ENCODE measurements at regions not wholly inside any gene's neighbourhood (a gene's known extent, or its start where the extent isn't known, plus 50 kb on each side); places are given as distances from the start of the nearest gene placed in this dataset.

DNA sequence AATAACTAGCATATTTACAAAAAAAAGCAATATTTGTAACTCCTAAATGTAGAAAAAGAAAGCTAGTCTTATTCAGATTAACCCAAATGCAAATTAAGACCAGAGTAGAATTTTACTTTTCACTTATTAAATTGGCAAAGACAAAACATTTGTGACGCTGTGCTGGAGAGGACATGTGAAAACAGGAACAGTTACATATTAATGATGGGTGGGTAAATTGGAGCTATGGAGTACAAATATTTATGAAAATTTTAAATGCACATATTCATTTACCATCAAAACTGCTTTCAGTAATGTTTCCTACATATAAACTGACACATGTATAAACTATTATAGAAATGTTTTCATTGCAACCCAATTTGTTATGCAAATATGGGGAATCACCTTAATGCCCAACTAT is 278.9 kb upstream of the POU1F1 start:
- TF ChIP-seq, protein P1, sequence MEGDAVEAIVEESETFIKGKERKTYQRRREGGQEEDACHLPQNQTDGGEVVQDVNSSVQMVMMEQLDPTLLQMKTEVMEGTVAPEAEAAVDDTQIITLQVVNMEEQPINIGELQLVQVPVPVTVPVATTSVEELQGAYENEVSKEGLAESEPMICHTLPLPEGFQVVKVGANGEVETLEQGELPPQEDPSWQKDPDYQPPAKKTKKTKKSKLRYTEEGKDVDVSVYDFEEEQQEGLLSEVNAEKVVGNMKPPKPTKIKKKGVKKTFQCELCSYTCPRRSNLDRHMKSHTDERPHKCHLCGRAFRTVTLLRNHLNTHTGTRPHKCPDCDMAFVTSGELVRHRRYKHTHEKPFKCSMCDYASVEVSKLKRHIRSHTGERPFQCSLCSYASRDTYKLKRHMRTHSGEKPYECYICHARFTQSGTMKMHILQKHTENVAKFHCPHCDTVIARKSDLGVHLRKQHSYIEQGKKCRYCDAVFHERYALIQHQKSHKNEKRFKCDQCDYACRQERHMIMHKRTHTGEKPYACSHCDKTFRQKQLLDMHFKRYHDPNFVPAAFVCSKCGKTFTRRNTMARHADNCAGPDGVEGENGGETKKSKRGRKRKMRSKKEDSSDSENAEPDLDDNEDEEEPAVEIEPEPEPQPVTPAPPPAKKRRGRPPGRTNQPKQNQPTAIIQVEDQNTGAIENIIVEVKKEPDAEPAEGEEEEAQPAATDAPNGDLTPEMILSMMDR (IDR thresholded peaks at IDR 0.05; ENCODE audit: unreplicated experiment), result no peak
- no peaks in the 10 kb centered on the region for H3K27me3 Mint-ChIP-seq (ENCODE audit: unreplicated experiment)
- no peaks in the 10 kb centered on the region for H3K4me1 Mint-ChIP-seq (ENCODE audit: low read depth, unreplicated experiment)
- intact Hi-C loops (cut with micrococcal nuclease; ENCODE audit: unreplicated experiment), result no loop called here
- H3K9me3 Mint-ChIP-seq (ENCODE audit: low read depth, unreplicated experiment), result no peaks in the 10 kb centered on the region
- H3K4me3 Mint-ChIP-seq (ENCODE audit: low read depth, unreplicated experiment), result no peak overlapping the region
- no peak overlapping the region for H3K27ac Mint-ChIP-seq (ENCODE audit: unreplicated experiment)
- BruUV-seq (replicated peaks), result no TSS peak
- no peaks in the 10 kb centered on the region for H3K36me3 Mint-ChIP-seq (ENCODE audit: insufficient read depth, unreplicated experiment)
- DNase-seq, result no peak
- CTCF ChIA-PET, result no interaction called here

DNA sequence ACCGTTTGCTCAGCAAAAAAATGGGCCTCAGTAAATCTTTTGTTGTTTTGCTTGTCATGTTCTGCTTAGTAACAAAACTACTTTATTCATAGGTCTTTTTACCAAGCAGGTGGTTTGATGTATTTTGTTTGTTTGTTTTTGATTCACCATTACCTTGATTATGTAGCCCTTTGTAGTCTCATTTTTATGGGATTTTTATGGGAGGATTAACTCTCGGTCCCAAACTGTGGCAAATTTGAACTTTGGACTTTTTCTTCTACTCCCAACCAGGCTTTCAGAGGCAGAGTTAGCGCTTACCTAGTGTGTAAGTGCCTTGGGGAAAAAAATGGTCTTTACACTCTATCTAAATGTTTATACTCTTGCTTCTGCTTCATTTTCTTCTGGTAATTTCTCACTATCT is 276.7 kb upstream of the POU1F1 start:
- no peak overlapping the region for H3K4me3 Mint-ChIP-seq (ENCODE audit: low read depth, unreplicated experiment)
- no peaks in the 10 kb centered on the region for H3K4me1 Mint-ChIP-seq (ENCODE audit: low read depth, unreplicated experiment)
- H3K27me3 Mint-ChIP-seq (ENCODE audit: unreplicated experiment), result no peaks in the 10 kb centered on the region
- CTCF ChIA-PET, result no interaction called here
- BruUV-seq (replicated peaks), result no TSS peak
- no peaks in the 10 kb centered on the region for H3K36me3 Mint-ChIP-seq (ENCODE audit: insufficient read depth, unreplicated experiment)
- intact Hi-C loops (cut with micrococcal nuclease; ENCODE audit: unreplicated experiment), result no loop called here
- TF ChIP-seq, protein P1 (IDR thresholded peaks at IDR 0.05; ENCODE audit: unreplicated experiment), result no peak
- DNase-seq, result no peak
- no peaks in the 10 kb centered on the region for H3K9me3 Mint-ChIP-seq (ENCODE audit: low read depth, unreplicated experiment)
- no peak overlapping the region for H3K27ac Mint-ChIP-seq (ENCODE audit: unreplicated experiment)

DNA sequence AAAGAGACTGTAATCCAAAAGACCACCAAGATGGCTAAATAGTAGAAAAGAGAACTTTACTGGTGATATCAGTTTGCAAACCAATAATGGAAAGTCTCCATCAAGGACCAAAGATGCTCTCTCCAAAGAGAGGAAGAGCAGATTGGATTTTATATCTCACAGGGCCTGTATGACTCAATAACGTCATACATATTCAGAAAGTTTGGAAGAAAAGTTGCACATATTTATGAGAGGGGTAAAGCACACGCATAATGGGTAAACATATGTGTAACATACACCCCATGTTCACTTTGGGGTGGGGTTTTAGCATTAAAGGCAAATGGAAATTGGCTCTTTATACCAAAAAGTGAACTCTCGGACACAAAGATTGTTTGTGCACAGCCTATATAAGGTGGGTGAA is 274.5 kb upstream of the POU1F1 start:
- intact Hi-C loops (cut with micrococcal nuclease; ENCODE audit: unreplicated experiment), result no loop called here
- DNase-seq, result no peak
- H3K27ac Mint-ChIP-seq (ENCODE audit: unreplicated experiment), result no peak overlapping the region
- TF ChIP-seq, protein P1 (IDR thresholded peaks at IDR 0.05; ENCODE audit: unreplicated experiment), result no peak
- H3K4me3 Mint-ChIP-seq (ENCODE audit: low read depth, unreplicated experiment), result no peak overlapping the region
- H3K4me1 Mint-ChIP-seq (ENCODE audit: low read depth, unreplicated experiment), result no peaks in the 10 kb centered on the region
- no peaks in the 10 kb centered on the region for H3K9me3 Mint-ChIP-seq (ENCODE audit: low read depth, unreplicated experiment)
- H3K27me3 Mint-ChIP-seq (ENCODE audit: unreplicated experiment), result no peaks in the 10 kb centered on the region
- no peaks in the 10 kb centered on the region for H3K36me3 Mint-ChIP-seq (ENCODE audit: insufficient read depth, unreplicated experiment)
- BruUV-seq (replicated peaks), result no TSS peak
- CTCF ChIA-PET, result no interaction called here

DNA sequence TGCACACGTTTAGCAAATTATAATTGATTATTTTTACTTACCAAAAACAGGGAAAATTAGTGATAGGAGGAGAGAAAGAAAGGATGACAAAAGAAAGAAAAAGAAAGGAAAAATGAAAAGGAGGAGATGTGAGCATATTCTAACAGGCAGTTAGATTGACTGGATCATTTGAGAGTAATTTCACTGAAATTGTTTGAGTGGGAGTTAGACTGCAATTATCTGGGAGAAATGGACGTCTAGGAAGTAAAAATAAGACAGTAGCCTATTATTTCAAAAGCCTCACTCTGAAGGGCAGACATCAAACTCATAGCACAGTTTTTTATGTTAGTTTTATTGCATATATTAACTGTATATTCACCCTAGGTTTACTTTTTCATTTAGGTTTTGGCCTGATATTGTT is 272.8 kb upstream of the POU1F1 start:
- H3K27ac Mint-ChIP-seq (ENCODE audit: unreplicated experiment), result no peak overlapping the region
- no peak overlapping the region for H3K4me3 Mint-ChIP-seq (ENCODE audit: low read depth, unreplicated experiment)
- no peaks in the 10 kb centered on the region for H3K9me3 Mint-ChIP-seq (ENCODE audit: low read depth, unreplicated experiment)
- no peaks in the 10 kb centered on the region for H3K27me3 Mint-ChIP-seq (ENCODE audit: unreplicated experiment)
- no peaks in the 10 kb centered on the region for H3K36me3 Mint-ChIP-seq (ENCODE audit: insufficient read depth, unreplicated experiment)
- CTCF ChIA-PET, result no interaction called here
- BruUV-seq (replicated peaks), result no TSS peak
- no peaks in the 10 kb centered on the region for H3K4me1 Mint-ChIP-seq (ENCODE audit: low read depth, unreplicated experiment)
- intact Hi-C loops (cut with micrococcal nuclease; ENCODE audit: unreplicated experiment), result no loop called here
- DNase-seq, result no peak
- TF ChIP-seq, protein P1 (IDR thresholded peaks at IDR 0.05; ENCODE audit: unreplicated experiment), result no peak

DNA sequence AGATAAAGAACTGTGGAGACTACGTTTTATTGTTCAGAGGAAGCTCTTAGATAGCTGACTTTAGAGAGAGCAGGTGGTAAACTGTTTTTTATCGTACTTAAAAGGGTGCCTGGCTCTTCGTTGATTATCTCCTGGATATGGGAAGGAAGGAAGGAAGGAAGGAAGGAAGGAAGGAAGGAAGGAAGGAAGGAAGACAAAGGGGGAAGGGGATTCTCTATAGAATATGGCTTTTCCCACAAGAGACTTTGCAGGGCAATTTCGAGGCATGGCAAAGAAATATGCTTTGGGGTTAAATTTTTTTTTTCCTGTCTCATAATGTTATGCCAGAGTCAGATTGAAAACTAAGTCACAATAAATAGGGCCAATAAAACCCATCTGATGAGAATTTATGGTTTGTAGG is 271.9 kb upstream of the POU1F1 start:
- no peak overlapping the region for H3K4me3 Mint-ChIP-seq (ENCODE audit: low read depth, unreplicated experiment)
- H3K36me3 Mint-ChIP-seq (ENCODE audit: insufficient read depth, unreplicated experiment), result no peaks in the 10 kb centered on the region
- BruUV-seq (replicated peaks), result no TSS peak
- H3K4me1 Mint-ChIP-seq (ENCODE audit: low read depth, unreplicated experiment), result no peaks in the 10 kb centered on the region
- intact Hi-C loops (cut with micrococcal nuclease; ENCODE audit: unreplicated experiment), result no loop called here
- TF ChIP-seq, protein P1 (IDR thresholded peaks at IDR 0.05; ENCODE audit: unreplicated experiment), result no peak
- no peaks in the 10 kb centered on the region for H3K27me3 Mint-ChIP-seq (ENCODE audit: unreplicated experiment)
- no peaks in the 10 kb centered on the region for H3K9me3 Mint-ChIP-seq (ENCODE audit: low read depth, unreplicated experiment)
- CTCF ChIA-PET, result no interaction called here
- H3K27ac Mint-ChIP-seq (ENCODE audit: unreplicated experiment), result no peak overlapping the region
- DNase-seq, result no peak

Measured in Calu3 (cell line).